PC-3 (cell line): ENCODE measurements at regions not wholly inside any gene's neighbourhood (a gene's known extent, or its start where the extent isn't known, plus 50 kb on each side); places are given as distances from the start of the nearest gene placed in this dataset.

ENCODE experiments used
- EZH2 ChIP-seq: fragments of 300-600 bp; sonication (generic); IDR thresholded peaks from one replicate; pipeline ENCODE4 v1.6.1; 2017; ENCODE audit warnings: antibody characterized with exemption, mild to moderate bottlenecking, low read length; ENCODE audit not compliant: unreplicated experiment
- TF ChIP-seq, protein P1 (sequence below): fragments of 300-600 bp; sonication (generic); conservative IDR thresholded peaks from 2 replicates; pipeline ENCODE4 v1.5.1; 2017; ENCODE audit warnings: antibody characterized with exemption, low read depth, mild to moderate bottlenecking, low read length

DNA sequence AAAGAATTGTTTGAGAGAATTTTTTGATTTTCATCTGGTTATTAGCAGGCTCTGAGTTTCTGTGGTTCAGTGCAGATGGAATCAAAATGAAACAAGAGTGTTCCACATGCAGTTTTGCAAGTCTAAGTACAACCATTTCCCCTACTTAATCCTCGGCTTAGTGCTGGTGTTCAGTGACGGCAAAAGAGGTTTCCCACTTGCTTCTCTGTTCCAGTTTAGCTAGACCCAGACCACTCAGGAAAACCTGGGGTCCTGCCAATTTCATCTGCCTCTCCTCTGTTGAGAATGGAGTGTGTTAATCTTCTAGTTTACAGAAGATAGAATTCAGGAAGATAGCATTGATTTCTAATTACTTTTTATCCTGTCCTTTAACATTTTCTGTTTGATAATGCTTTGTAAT is 996.2 kb upstream of the FANCL start:
- TF ChIP-seq, protein P1, sequence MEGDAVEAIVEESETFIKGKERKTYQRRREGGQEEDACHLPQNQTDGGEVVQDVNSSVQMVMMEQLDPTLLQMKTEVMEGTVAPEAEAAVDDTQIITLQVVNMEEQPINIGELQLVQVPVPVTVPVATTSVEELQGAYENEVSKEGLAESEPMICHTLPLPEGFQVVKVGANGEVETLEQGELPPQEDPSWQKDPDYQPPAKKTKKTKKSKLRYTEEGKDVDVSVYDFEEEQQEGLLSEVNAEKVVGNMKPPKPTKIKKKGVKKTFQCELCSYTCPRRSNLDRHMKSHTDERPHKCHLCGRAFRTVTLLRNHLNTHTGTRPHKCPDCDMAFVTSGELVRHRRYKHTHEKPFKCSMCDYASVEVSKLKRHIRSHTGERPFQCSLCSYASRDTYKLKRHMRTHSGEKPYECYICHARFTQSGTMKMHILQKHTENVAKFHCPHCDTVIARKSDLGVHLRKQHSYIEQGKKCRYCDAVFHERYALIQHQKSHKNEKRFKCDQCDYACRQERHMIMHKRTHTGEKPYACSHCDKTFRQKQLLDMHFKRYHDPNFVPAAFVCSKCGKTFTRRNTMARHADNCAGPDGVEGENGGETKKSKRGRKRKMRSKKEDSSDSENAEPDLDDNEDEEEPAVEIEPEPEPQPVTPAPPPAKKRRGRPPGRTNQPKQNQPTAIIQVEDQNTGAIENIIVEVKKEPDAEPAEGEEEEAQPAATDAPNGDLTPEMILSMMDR = no peak
- TF ChIP-seq EZH2 = no peak
